ENCODE measurements at regions not wholly inside any gene's neighbourhood (a gene's known extent, or its start where the extent isn't known, plus 50 kb on each side); places are given as distances from the start of the nearest gene placed in this dataset.
"Not testable (repeated sequence)": the region's sequence is repeated elsewhere in the genome, so short reads cannot be mapped to it uniquely, and the experiment has no call there.

DNA sequence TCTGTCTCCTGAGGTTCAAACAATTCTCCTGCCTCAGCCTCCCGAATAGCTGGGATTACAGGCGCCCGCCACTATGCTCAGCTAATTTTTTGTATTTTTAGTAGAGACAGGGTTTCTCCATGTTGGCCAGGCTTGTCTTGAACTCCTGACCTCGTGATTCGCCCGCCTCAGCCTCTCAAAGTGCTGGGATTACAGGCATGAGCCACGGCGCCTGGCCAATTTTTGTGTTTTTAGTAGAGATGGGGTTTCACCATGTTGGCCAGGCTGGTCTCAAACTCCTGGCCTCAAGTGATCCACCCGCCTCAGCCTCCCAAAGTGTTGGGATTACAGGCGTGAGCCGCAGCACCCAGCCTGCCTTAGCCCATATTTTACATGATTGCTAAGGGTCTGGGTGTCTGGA lies 130.3 kb upstream of the NCOR2 start:
- TF ChIP-seq, protein P1, sequence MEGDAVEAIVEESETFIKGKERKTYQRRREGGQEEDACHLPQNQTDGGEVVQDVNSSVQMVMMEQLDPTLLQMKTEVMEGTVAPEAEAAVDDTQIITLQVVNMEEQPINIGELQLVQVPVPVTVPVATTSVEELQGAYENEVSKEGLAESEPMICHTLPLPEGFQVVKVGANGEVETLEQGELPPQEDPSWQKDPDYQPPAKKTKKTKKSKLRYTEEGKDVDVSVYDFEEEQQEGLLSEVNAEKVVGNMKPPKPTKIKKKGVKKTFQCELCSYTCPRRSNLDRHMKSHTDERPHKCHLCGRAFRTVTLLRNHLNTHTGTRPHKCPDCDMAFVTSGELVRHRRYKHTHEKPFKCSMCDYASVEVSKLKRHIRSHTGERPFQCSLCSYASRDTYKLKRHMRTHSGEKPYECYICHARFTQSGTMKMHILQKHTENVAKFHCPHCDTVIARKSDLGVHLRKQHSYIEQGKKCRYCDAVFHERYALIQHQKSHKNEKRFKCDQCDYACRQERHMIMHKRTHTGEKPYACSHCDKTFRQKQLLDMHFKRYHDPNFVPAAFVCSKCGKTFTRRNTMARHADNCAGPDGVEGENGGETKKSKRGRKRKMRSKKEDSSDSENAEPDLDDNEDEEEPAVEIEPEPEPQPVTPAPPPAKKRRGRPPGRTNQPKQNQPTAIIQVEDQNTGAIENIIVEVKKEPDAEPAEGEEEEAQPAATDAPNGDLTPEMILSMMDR (IDR thresholded peaks at IDR 0.05), result not testable (repeated sequence)
- TF ChIP-seq SIN3A (IDR thresholded peaks at IDR 0.05; ENCODE audit: borderline replicate concordance, insufficient read depth, low read depth, low read length); POLR2AphosphoS5 (IDR thresholded peaks at IDR 0.05; ENCODE audit: low read depth, low read length): not testable (repeated sequence)
- TF ChIP-seq, protein P2, sequence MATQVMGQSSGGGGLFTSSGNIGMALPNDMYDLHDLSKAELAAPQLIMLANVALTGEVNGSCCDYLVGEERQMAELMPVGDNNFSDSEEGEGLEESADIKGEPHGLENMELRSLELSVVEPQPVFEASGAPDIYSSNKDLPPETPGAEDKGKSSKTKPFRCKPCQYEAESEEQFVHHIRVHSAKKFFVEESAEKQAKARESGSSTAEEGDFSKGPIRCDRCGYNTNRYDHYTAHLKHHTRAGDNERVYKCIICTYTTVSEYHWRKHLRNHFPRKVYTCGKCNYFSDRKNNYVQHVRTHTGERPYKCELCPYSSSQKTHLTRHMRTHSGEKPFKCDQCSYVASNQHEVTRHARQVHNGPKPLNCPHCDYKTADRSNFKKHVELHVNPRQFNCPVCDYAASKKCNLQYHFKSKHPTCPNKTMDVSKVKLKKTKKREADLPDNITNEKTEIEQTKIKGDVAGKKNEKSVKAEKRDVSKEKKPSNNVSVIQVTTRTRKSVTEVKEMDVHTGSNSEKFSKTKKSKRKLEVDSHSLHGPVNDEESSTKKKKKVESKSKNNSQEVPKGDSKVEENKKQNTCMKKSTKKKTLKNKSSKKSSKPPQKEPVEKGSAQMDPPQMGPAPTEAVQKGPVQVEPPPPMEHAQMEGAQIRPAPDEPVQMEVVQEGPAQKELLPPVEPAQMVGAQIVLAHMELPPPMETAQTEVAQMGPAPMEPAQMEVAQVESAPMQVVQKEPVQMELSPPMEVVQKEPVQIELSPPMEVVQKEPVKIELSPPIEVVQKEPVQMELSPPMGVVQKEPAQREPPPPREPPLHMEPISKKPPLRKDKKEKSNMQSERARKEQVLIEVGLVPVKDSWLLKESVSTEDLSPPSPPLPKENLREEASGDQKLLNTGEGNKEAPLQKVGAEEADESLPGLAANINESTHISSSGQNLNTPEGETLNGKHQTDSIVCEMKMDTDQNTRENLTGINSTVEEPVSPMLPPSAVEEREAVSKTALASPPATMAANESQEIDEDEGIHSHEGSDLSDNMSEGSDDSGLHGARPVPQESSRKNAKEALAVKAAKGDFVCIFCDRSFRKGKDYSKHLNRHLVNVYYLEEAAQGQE (IDR thresholded peaks at IDR 0.05; ENCODE audit: insufficient read depth in 1 of 2, low read depth in 2 of 2, low read length in 1 of 2), result not testable (repeated sequence)

Measured in Panc1 (cell line).